EL (cell line): ENCODE measurements at regions not wholly inside any gene's neighbourhood (a gene's known extent, or its start where the extent isn't known, plus 50 kb on each side); places are given as distances from the start of the nearest gene placed in this dataset.
A peak's percentile ranks its signal among the peaks of the same experiment; 100 is the strongest.
"Not testable (repeated sequence)": the region's sequence is repeated elsewhere in the genome, so short reads cannot be mapped to it uniquely, and the experiment has no call there.

Source experiments
- DNase-seq: peaks from one replicate; pipeline ENCODE4 v3.0.0-alpha.2; 2016

- no peak for DNase-seq
These were observed 70.7 kb upstream of the TMEM18 start for GRCh38 chr2:747762-748351.

- DNase-seq: no peak
These were observed 69.5 kb upstream of the TMEM18 start for GRCh38 chr2:746697-747096.

- DNase-seq: no peak
These were observed 66.9 kb upstream of the TMEM18 start for GRCh38 chr2:744088-744487.

- no peak for DNase-seq
These were observed 65.0 kb upstream of the TMEM18 start for GRCh38 chr2:742221-742620.

- DNase-seq: no peak
These were observed 63.9 kb upstream of the TMEM18 start for GRCh38 chr2:741195-741496.

- DNase-seq: peak; percentile 97
These were observed 63.4 kb upstream of the TMEM18 start for GRCh38 chr2:740322-741194.

- not testable (repeated sequence) for DNase-seq
These were observed 62.7 kb upstream of the TMEM18 start for GRCh38 chr2:739864-740321.

GRCh38 chr2:736939-737338 is 59.7 kb upstream of the TMEM18 start:
- DNase-seq: no peak

GRCh38 chr2:735670-736218 is 58.5 kb upstream of the TMEM18 start:
- DNase-seq: no peak

GRCh38 chr2:734496-734895 is 57.3 kb upstream of the TMEM18 start:
- DNase-seq: no peak

GRCh38 chr2:733495-733894 is 56.3 kb upstream of the TMEM18 start:
- no peak for DNase-seq

GRCh38 chr2:733001-733400 is 55.8 kb upstream of the TMEM18 start:
- no peak for DNase-seq

GRCh38 chr2:731711-732110 is 54.5 kb upstream of the TMEM18 start:
- no peak for DNase-seq

GRCh38 chr2:729376-729861 is 52.2 kb upstream of the TMEM18 start:
- DNase-seq: no peak

- DNase-seq: no peak
These were observed 51.0 kb upstream of the TMEM18 start for GRCh38 chr2:728165-728564.

GRCh38 chr2:727071-727470 is 49.9 kb upstream of the TMEM18 start:
- DNase-seq: no peak
